ENCODE measurements at regions not wholly inside any gene's neighbourhood (a gene's known extent, or its start where the extent isn't known, plus 50 kb on each side); places are given as distances from the start of the nearest gene placed in this dataset.

DNA sequence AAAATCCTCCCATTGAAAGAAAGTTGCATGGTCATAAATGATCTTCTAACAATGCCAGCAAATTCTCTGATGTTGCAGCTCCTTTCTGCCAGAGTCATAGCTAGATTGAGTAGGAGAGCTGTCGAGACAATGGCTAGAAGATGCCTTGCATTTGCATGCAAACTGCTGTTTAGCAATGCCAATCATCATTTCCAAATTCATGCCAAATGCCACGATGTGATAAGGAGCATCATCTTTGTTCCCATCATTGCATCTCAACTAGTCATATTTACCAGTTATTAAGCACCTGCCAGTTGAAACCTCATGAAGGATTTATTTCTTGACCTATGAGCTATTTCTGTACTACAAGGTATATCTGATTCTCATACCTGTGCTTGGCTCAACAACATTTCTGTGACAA is 246.4 kb upstream of the PIK3R1 start:
- TF ChIP-seq, protein P1, sequence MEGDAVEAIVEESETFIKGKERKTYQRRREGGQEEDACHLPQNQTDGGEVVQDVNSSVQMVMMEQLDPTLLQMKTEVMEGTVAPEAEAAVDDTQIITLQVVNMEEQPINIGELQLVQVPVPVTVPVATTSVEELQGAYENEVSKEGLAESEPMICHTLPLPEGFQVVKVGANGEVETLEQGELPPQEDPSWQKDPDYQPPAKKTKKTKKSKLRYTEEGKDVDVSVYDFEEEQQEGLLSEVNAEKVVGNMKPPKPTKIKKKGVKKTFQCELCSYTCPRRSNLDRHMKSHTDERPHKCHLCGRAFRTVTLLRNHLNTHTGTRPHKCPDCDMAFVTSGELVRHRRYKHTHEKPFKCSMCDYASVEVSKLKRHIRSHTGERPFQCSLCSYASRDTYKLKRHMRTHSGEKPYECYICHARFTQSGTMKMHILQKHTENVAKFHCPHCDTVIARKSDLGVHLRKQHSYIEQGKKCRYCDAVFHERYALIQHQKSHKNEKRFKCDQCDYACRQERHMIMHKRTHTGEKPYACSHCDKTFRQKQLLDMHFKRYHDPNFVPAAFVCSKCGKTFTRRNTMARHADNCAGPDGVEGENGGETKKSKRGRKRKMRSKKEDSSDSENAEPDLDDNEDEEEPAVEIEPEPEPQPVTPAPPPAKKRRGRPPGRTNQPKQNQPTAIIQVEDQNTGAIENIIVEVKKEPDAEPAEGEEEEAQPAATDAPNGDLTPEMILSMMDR (IDR thresholded peaks at IDR 0.05; ENCODE audit: insufficient read depth, low read depth, low read length): no peak
- no peak for TF ChIP-seq EZH2 (IDR thresholded peaks at IDR 0.05; ENCODE audit: insufficient read depth, low read length)

Measured in astrocyte (in vitro differentiated cells and primary cell).